NCI-H1417 (cell line): ENCODE measurements at regions not wholly inside any gene's neighbourhood (a gene's known extent, or its start where the extent isn't known, plus 50 kb on each side); places are given as distances from the start of the nearest gene placed in this dataset.

Experiments
- DNase-seq, 3 experiments: peaks; one replicate each; lab custom pipeline; 2025; lab: John Stamatoyannopoulos, UW

DNA sequence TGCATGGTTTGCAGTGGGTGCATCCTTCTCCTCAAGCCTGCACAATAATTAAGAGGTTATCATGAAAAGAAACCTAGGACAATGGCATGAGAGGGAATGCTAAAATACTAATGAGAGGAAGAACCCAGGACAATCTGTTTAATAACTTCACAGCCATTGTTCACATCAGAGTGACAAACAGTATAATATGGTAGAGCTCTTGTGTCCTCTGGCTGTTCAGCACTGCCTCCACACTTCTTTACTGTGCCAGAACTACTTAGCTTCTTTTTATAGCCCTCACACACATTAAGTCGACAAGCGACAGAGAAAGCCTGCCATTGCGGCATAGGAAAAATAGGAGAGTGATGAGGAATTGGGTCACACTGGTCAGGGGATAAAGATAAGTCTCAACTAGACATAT lies 65.0 kb upstream of the MEIS2 start:
- DNase-seq, result no peak

DNA sequence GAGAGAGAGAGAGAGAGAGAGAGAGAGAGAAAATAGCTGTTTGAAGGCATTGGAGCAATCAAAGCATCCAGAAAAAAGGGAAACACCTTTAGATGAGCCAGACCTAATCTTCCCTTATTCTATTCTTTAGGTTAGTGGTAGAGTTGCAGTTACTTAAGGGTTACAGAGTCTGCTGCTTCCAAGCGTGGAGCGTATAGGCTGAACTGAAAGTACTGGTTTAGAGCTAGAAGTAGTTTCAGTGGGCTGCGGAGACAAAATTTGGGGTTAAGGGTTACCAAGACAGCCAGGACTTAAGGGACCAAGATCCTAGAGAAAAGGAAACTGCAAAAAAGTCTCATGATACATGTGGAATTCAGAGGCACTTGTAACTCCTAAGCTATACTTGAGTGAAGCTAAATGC lies 66.1 kb upstream of the MEIS2 start:
- DNase-seq, result no peak

DNA sequence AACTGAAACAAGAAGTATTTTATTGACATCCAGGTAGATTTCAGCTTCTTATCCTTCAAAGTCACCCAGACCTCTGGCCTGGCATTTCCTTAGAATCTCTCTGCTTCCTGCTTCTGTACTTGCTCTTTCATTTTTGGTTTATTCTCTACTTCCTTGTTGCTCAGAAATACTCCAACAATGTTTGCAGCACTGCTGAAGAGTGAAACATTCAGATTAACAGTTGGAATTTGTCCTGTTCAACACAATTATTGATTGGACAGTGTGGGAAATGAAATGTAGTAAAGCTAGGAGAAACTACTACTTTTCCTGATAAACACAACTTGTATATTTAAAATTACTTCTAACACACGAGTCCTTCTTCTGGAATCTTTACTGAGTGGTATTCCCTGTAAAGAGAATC lies 81.0 kb upstream of the MEIS2 start:
- DNase-seq, result no peak

DNA sequence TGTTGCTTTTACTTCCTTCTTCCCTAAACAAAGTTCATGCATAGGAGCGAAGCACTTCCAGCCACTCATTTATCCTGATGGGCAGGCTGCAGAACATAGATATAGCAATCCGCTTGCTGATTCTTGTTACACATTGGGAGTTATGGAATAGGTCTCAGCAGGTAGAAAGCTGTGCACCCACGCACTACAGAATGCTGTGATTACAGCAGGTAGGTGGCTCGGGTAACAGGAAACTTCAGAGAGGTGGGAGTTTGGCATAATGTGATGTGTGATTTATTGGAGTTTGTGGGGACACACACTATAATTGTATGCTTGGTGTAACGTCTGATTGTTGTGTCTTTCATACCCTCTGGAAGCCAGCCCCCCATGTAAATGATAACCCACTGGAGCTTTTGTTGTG lies 99.2 kb upstream of the MEIS2 start:
- DNase-seq, result peak in 2 of 3 experiments; percentile 44 to 80

DNA sequence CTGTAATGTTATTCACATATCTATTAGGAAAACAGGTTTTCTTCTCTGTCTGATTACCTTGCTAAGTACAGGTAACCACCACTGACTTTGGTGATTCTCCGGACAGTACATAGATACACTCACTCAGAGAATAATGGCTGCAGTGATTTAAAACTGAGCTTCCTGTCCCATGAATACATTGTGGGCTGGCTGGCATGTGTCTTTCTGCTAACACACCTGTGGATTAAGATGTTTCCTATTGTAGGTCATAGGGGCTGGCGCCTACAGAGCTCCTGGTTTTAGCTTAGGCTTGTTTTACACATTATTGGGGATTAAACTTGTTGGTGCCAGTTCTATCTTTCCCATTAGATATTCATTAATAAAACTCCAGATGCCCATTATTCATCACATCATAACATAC lies 102.7 kb upstream of the MEIS2 start:
- DNase-seq, result no peak

DNA sequence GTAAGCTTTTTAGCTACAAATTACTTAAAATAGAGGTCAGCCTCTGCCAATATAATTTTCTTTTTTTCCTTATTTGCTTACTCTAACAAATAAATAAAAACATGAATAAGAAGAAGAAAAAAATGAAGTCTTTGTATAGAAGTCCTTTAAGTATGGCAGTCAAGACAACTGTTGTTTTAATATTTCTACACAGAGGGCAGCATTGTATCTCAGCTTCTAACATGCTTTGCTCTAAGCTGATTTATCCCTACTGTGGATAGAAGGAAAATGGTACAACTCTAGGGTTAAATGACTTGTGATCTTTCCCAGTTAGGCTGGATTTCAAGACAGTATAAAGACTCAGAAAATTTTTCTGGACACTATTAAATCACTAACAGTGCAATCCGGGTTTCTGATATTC lies 104.3 kb upstream of the MEIS2 start:
- DNase-seq, result no peak

DNA sequence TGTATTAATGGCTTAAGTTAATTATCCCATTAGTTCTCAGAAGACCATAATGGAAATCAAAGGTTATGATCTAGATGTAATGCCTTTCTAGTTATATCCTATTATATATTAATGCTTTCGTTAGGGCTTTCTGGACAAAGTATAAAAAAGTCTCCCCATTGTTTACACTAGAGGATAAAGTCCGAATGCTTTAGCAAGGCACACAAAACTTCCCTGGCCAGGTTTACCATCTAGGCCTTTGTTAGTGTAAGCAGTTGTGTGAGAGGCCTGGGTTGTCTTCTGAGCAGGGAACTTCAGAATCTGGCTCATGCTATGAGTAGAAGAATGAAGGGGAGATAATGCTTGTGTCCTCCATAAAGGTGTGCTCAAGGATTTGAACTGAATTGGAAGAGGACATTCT lies 106.3 kb upstream of the MEIS2 start:
- no peak for DNase-seq

DNA sequence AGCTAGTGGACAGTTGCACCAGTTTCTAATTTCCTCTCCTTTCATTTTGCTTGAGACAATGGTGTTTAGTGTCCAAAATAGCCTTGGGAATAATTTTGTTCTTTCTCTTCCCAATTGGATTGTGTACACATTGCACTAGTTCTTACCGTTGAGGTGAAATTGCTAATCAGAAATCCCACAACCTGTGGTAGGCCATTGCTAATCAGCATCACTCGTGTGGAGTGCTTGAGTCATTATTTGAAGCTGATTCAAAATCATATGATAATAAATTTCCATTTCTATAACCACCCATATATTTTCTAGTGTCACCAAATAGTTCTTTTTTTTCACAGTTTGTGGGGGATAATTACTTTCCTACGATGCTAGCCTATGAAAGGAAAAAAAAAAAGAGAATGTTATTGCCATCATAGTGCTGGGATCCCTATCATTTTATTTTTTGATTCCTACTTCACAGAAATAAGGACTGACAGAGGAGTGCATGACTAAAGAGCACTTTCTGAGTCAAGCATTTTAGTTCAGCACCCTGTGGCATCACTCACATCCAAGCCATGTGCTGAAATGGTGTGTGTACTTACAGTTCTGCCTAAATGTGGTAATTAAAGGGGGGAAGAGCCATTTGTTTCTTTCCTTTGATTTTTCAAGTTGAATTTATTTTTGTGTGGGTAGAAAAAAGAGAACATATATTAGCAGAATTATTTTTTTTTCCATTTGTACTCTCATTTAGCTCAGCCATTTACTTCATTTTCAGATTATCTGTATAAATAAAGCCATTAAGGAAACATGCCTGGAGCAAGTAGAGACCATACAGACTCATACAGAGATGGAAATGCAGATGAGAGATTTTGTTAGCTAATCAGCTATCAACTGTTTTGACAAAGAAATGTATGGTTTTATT lies 108.0 kb upstream of the MEIS2 start:
- DNase-seq, result no peak

DNA sequence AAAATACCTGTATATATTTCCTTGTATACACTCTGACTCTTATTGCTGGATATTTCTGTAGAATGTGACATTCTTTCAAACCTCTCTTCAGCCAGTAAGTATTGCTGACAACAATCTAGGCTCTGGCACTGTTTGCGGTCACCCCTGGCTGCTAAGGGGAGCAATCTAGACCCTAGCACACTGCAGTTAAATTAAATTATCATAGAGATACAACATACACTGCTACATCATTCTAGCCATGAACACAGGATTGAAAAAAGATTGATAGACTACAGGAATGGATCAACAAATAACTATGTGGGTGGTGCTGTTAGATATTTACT lies 108.7 kb upstream of the MEIS2 start:
- no peak for DNase-seq

DNA sequence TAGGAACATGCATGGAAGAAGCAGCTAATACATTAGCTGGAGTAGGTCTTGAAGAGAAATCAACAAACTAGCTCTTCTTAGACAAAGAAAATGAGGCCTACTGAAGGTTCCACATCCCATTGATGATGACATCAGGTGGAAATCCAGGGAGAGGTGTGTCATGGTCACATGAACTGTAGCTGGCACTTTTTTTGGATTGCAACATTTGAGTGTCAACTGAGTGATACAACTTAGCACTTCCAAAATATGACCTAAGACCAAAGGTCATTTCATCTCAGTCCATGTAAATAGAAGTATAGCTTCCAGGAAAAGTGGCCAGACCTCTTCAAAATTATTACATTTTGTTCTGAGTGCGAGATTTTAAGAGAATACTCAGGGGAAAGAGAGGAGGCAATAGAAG lies 117.2 kb upstream of the MEIS2 start:
- no peak for DNase-seq

DNA sequence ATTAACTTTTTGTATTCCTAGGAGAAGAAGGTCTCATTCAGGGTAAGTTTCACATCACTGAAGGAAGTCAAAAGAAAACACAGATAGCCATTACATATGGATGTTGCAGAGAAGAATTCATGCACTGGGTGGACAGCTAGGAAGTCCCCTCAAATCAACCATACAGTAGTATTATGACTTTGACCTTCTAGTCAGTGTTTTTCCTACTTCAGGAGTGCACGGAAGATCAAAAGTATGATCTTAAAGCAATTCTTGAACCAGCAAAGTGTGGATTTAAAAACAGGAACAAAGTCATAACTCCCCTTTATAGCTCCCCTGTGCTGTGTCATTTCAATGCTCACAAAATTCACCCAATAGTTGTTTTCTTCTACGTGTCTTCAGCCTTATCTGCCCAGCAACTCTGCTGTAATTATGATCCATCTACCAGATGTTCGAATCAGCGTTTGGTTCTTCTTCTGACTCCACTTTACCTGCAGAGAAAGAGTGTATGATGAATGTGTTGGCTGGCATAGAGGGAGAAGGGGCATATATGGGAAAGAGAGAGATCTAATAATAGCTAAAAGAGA lies 118.1 kb upstream of the MEIS2 start:
- DNase-seq, result no peak

DNA sequence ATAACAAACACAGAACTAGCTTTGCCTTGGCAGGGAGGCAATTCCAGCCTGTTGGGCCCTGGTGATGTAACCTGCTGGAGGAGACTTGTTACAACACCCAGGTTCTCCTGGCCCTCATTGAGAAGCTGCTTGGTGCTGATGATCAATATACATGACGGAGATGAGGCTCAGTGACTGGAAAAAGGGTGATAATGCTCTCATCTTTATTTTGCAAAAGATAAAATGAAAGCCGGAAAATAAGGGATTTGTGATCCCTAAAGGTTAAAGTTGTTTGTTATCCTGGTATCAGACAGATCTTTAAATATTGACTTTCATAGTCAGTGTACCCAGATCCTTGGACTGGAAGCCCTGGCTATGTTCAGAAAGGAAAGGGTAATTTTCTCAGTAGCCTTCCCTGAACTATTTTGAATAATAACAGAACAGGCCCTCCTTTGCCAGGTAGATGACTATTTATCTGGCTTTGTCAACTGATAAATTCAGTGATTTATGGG lies 118.9 kb upstream of the MEIS2 start:
- peak in 1 of 3 experiments; percentile 34 for DNase-seq

DNA sequence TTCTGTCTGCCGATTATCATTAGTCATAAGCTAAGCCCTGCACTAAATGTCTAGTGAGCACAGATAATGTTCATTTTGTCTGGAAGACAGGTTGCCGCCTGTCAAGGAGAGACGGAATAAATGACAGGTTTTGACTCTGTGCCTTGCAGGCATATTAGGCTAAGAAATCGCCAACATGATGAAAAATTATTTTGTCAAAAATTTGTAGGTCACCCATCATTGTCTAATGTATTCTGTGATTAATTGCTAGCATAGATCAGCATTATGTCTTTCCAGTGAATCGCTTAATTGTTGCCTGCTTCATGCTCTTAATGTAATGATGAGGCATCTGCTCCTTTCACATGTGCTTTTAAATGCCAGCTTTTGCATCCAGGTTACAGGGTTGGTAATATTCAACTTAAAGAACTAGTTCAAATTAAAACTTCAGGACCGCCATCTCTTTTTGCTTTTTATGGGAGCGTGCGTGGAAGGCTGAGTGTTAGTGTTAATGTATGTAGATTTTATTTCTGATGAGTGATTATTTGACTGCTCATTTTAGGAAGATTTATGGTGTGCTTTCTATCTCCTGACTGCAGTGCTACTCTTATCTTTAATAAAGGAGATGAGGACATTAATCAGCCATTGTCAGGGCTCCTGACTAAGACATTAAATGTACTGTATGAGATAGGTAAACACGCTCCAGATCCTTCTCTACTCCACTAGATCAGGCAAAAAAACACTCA lies 120.8 kb upstream of the MEIS2 start:
- peak; percentile 47 to 99 (median 82) for DNase-seq

DNA sequence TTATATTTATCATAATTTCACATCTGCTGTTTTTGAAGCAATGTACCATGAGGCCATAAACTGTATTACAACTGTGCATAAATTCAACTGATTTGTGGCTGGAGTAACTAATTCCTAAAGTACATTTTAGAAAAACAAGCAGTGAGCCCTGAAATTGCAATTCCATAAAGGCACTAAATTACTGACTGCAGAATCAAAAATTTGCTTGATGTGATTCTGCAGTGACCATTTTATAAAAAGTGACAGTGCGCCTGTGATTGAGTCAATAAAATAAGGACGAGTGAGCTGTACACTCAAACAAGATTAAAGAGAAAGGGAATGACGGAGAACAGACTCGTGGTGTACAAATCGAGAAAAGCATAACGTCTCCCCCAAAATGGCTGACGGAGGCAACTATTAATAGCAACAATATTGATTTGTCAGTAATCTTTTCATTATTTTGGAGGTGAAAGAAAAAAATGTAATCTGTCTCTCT lies 121.4 kb upstream of the MEIS2 start:
- DNase-seq, result peak; percentile 73 to 94 (median 82)

DNA sequence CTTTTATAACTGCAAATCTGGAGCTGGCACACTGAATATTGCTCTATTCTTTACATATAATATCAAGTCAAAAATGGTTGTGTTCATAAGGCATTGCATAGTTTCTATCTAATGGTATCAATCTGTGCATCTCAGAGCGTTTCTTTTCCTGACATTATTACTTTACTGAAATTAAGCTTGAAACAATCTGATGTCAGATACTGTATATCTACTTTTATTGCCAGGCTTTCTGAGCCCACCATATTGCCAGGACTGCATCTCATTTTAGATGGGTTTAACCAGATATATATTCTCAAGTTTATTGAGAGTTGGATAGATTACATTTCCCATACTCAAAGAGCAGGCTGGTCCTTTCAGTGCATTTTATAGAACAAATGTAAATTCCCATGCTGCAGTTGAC lies 122.7 kb upstream of the MEIS2 start:
- DNase-seq, result no peak

DNA sequence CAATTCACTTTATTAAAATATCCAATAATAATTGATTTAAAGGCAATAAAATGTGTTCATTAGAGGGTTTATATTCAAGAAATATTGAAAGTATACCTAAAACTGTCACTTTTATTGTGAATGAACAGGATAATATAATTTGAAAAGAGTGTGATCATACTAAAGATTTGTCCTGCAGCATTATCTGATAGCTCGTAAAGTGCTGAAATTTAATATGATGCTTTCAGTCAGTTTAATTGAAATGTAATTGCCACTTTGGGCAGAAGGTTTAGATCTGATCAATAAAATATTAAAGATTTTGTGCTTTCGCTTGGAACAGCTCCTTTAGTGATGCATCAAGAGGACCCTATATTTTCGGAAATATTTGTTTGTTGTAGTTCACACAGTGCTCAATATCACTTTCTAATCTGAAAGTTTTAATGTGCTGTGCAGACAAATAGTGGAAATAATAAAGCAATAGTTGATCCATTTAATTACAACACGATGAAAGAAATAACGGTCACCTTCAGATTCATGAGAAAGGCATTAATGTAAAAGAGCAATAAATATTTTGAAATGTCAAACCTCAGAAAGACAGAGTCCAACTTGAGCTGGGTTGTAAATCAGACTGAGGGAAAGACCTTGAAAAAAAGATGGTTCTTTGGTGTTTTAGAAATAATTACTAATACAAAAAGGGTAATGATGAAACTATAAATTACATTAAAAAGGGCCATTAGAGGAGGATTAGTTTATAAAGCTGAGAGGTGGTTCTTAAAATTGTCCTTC lies 129.7 kb upstream of the MEIS2 start:
- peak in 1 of 3 experiments; percentile 3 for DNase-seq

DNA sequence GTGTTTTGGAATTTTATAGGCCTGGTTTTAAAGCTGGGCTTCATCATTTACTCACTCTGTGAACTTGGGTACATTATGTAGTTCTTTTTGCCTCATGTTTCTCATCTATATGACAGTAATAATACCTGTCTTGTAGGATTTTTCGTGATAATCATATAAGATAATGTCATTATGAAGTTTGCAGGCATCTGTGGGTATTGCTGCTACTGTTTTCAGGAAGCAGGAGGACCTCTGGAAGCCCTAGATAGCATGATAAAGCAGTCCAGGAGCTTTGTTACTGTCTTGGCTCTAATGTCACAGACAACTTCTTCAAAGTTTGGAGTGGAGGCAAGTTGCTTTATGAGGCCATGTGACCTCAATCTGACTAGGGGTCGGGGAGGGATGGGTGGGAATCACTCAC lies 145.0 kb upstream of the MEIS2 start:
- DNase-seq, result no peak

DNA sequence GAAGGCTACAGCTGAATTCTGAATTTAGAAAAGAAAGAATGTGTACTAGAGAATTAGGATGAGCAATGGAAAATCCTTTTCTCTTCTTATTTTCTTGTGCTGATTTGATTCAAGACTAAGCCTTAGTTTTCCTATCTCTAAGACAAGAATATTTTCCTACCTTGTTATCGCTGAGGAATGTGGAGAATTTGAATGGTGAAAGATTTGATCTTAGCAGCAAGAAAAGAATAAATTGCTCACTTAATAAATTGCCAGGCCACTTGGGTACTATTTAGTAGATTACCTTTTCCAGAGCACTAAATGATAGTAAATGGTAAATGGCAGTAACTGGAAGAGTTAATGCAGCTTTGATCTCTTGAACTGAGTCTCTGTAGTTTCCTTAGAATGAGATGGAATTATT lies 145.7 kb upstream of the MEIS2 start:
- no peak for DNase-seq

DNA sequence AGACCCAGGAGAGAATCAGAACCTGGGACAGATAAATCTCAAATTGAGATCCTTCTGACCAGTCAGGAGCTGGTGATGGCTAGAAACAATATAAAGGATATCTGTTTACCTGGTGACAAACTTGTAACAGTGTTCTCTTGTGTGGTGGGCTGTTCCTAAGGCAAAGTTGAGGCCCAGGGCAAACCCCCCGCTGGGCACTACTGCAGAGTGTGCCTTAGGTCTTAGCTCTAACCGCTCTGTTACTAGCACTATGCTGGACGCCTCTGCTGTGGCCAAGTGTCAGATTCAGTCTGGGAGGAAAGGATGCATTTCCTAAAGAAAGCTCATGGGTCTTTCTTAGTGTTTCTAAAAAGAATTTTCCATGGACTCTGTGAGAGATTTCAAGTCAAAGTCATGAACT lies 146.5 kb upstream of the MEIS2 start:
- no peak for DNase-seq

DNA sequence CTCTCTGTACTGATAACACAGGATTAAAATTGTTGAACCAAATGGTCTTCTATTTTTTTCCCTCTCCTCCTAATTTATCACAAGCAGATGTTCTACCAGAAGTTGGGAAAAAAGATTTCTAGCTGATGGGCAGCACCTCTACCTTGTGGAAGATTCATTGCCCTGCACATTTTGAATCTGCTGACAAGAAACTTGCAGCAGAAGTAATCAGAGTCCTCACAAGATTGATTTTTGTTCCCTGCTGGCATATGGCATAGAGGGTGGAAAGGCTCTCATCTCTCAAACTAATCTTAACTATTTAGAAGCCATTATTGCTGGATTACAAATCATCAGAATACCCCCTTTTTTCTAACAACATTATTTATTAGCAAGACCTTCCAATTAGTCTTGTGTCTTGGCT lies 148.9 kb upstream of the MEIS2 start:
- DNase-seq, result no peak

DNA sequence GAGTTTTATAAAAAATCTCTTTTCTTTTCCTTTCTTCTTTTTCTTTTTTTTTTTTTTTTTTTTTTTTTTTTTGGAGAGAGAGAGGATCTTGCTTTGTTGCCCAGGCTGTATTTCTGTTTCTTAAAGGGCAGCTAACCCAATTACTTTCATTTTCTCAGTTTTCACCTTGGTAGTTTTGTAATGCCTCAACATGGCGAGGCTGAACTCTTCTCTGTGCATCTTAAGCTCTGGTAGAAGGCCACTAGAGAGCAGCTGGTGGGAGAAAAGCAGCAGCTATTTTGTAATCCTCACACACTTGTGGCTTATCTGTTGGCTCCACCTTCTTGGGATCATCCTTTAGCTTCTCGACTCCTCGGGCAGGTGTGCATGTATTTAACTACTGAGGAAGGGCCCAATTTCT lies 152.2 kb upstream of the MEIS2 start:
- no peak for DNase-seq

DNA sequence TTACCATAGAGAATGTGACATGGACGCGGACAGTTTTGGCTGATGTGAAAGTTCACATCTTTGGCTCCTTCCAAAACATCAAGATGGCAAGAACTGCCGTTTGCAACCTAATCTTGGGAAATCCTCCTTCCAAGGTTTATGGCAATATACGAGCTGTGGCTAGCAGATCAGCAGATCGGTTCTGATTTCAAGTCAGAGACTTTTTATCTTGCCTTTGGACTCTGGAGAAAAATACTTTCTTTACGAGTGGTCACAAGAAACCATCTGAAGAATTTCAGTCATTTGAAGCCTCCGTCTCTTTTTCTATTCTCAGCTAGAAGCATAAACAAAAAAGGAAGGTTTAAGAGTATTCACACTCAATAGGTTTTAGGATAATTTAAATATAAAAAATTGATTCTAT lies 153.5 kb upstream of the MEIS2 start:
- no peak for DNase-seq
